HG03432 (cell line): ENCODE measurements at regions not wholly inside any gene's neighbourhood (a gene's known extent, or its start where the extent isn't known, plus 50 kb on each side); places are given as distances from the start of the nearest gene placed in this dataset.

Source experiments
- ATAC-seq: cut with Tn5 transposase; IDR thresholded peaks from one replicate; pipeline ENCODE4 v1.9.1; 2021; ENCODE audit warnings: mild to moderate bottlenecking, moderate library complexity; ENCODE audit not compliant: unreplicated experiment

GRCh38 chr22:48678171-48679135 is 1149.2 kb downstream of the BRD1 start:
- no peak for ATAC-seq

- no peak for ATAC-seq
These were observed 1150.1 kb downstream of the BRD1 start for GRCh38 chr22:48677621-48678020.

- ATAC-seq = no peak
These were observed 1150.5 kb downstream of the BRD1 start for GRCh38 chr22:48677168-48677520.

GRCh38 chr22:48676266-48677167 is 1151.2 kb downstream of the BRD1 start:
- ATAC-seq = no peak

GRCh38 chr22:48675830-48676145 is 1151.9 kb downstream of the BRD1 start:
- no peak for ATAC-seq

GRCh38 chr22:48675141-48675829 is 1152.4 kb downstream of the BRD1 start:
- no peak for ATAC-seq

GRCh38 chr22:48673806-48674500 is 1153.7 kb downstream of the BRD1 start:
- no peak for ATAC-seq

GRCh38 chr22:48672387-48672786 is 1155.3 kb downstream of the BRD1 start:
- ATAC-seq = no peak

GRCh38 chr22:48670731-48671130 is 1156.9 kb downstream of the BRD1 start:
- ATAC-seq = no peak

GRCh38 chr22:48669986-48670716 is 1157.5 kb downstream of the BRD1 start:
- no peak for ATAC-seq

GRCh38 chr22:48669226-48669625 is 1158.4 kb downstream of the BRD1 start:
- no peak for ATAC-seq

GRCh38 chr22:48667289-48667688 is 1160.4 kb downstream of the BRD1 start:
- no peak for ATAC-seq

- ATAC-seq = no peak
These were observed 1161.1 kb downstream of the BRD1 start for GRCh38 chr22:48666620-48667019.

- no peak for ATAC-seq
These were observed 1162.2 kb downstream of the BRD1 start for GRCh38 chr22:48665311-48665995.

GRCh38 chr22:48664586-48664985 is 1163.1 kb downstream of the BRD1 start:
- ATAC-seq = no peak

GRCh38 chr22:48663297-48663696 is 1164.4 kb downstream of the BRD1 start:
- ATAC-seq = no peak

- ATAC-seq = no peak
These were observed 1165.1 kb downstream of the BRD1 start for GRCh38 chr22:48662476-48663135.

GRCh38 chr22:48661984-48662383 is 1165.7 kb downstream of the BRD1 start:
- ATAC-seq = no peak
